NCI-H1417 (cell line): ENCODE measurements at regions not wholly inside any gene's neighbourhood (a gene's known extent, or its start where the extent isn't known, plus 50 kb on each side); places are given as distances from the start of the nearest gene placed in this dataset.
A peak's percentile ranks its signal among the peaks of the same experiment; 100 is the strongest.

Source experiments
- DNase-seq, 3 experiments: peaks; one replicate each; lab custom pipeline; 2025; lab: John Stamatoyannopoulos, UW

DNA sequence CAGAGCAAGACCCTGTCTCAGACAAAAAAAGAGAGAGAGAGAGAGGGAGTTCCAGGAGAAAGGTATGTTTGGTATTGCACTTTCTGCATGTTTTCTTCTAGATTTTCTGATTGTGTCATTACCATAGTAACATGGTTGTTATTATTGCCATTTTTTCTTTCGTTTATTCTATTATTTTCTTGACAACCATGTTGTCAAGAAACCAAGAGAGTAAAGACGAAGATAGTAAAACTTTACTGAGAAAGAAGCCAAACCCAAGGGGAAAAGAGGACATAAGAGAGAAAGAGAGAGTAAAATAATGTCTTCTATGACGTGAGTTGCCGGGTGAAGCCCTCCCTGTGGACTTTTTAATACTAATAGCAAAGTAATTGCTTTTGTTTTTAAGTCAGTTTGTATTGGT, 1186.0 kb upstream of the SEL1L start:
- no peak for DNase-seq

DNA sequence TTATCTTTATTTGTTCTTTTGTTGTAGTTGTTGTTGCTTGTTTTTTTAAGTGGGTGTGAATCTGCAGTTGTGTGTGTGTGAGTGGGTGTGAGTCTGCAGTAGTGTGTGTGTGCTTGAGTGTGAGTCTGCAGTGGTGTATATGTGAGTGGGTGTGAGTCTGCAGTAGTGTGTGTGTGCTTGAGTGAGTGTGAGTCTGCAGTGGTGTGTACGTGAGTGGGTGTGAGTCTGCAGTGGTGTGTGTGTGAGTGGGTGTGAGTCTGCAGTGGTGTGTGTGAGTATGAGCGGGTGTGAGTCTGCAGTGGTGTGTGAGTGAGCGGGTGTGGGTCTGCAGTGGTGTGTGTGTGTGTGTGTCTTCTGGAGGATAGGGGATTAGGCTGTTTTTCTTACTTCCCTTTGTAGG, 1186.8 kb upstream of the SEL1L start:
- no peak for DNase-seq

- no peak for DNase-seq
Measured at GRCh38 chr14:82720946-82721345, 1187.3 kb upstream of the SEL1L start.

DNA sequence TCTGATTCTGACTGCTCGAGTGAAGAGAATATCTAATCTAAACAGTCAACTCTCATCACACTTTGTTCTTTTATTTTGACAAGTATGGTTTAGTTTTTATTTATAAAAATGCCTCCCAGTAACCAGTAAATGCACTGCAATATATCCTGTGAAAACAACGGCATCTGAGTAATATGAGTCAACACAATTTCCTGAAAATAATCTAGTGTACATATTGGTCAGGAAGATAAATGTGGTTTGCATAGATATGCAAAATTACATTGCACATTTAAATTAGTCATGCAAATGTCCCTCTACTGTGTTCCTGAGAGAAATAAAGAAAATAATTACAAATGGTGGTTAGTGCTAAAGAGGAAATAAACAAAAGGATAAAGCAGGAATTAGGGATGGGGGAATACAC, 1190.7 kb upstream of the SEL1L start:
- DNase-seq: no peak

- DNase-seq: no peak
Measured at GRCh38 chr14:82725213-82725612, 1191.6 kb upstream of the SEL1L start.

DNA sequence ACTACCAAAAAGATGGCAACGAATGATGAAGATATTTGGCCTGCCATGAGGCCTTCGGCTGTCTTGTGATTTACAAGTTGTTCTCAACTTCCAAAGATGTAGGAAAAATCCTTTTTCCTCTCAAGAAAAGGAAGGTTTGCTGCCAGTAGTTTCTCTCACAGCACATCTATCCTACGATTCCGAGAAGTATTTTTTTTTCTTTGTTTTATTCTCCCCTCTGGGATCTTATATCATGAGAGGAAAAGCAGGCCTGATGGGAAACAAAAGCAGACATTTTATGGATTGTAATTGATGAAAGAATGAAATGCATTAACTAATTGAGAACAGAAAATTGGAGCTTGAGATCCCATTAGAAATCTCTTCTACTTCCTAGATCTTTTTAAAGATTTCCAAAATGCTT, 1197.9 kb upstream of the SEL1L start:
- no peak for DNase-seq

GRCh38 chr14:82740547-82740946, 1206.9 kb upstream of the SEL1L start:
- DNase-seq: no peak

DNA sequence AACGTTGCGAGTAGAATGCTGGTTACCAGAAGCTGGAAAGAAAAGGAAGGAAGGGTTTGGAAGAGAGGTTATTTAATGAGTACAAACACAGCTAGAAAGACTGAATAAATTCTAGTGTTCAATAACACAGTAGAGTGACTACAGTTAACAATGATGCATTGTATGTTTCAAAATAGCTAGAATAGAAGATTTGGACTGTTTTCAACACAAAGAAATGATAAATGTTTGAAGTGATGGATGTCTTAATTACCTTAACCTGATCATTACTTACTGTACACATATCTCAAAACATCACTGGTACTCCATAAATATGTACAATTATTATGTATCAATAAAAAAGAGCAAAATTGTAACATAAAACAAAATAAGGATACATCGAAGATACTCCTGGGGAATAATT, 1221.8 kb upstream of the SEL1L start:
- no peak for DNase-seq

GRCh38 chr14:82755923-82756322, 1222.3 kb upstream of the SEL1L start:
- DNase-seq: no peak

GRCh38 chr14:82757776-82758175, 1224.1 kb upstream of the SEL1L start:
- DNase-seq: peak in 1 of 3 experiments; percentile 58

- no peak for DNase-seq
Measured at GRCh38 chr14:82759656-82760055, 1226.0 kb upstream of the SEL1L start.

GRCh38 chr14:82766123-82766522, 1232.5 kb upstream of the SEL1L start:
- DNase-seq: no peak

GRCh38 chr14:82766996-82767395, 1233.3 kb upstream of the SEL1L start:
- DNase-seq: no peak

- DNase-seq: no peak
Measured at GRCh38 chr14:82776958-82777357, 1243.3 kb upstream of the SEL1L start.

DNA sequence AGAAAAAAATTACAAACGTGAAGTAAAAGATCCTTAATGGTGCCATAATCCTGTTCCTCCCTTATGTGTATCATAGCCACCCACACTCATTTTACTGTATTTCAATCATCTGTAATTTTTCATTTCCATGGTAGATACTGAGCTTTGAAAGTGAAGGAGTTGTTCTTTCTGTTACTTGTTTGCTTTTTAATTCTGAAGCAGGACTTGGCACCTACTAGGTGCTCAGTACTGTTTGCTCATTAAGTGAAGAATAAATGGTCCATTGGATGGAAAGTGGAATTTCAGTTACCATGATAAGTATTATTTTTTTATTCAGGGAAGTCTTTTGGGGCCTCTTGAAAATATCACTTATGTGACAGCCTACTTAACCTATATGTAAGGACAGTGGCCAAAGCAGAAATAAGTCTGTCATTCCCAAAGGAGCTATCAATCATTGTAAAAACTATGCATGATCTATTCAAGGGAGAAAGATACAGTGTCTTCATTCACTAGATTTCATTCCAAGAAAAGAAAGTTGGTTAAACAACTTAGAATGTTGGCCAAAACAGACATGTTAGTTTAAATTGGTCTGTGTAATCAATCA, 1244.4 kb upstream of the SEL1L start:
- DNase-seq: no peak

- no peak for DNase-seq
Measured at GRCh38 chr14:82778601-82779000, 1244.9 kb upstream of the SEL1L start.

GRCh38 chr14:82779301-82779700, 1245.6 kb upstream of the SEL1L start:
- no peak for DNase-seq

- no peak for DNase-seq
Measured at GRCh38 chr14:82785756-82786482, 1252.3 kb upstream of the SEL1L start.

DNA sequence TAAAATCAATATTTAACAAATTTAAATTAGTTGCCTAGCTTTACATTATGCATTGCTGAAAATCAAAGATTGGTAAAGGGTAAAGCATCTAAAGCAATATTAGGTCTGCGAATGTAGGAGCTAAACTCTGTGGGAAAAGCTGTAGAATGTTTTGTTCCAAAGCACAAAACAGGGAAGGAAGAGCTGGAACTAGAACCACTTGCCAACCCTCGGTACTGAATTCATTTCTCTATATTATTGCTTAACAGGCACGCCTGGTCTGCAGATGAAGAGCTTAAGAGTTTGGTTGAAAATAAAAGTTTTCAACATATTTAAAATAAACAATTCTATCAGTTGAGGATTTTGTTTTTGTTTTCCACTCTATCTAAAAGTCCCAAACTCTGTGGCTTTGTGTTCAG, 1252.8 kb upstream of the SEL1L start:
- DNase-seq: no peak

- no peak for DNase-seq
Measured at GRCh38 chr14:82796086-82796485, 1262.4 kb upstream of the SEL1L start.

DNA sequence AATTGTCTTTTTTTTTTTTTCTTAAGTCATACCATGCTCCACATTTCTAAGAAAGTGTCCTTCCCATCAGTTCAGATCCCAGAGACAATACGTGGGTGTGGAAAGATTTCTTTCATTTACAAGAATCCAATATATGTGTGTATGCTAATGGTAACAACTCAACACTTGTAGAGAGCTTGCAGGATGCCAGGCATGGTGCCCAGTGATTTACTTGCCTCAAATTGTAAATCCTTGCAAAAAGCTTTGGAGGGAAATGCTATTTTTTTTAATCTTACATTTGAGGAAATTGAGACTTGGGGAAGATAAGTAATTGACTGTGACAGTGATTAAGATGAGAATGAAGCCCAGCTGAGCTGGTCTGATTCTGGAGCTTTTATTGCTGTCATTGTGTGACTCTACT, 1264.6 kb upstream of the SEL1L start:
- DNase-seq: no peak

- DNase-seq: no peak
Measured at GRCh38 chr14:82805892-82806825, 1272.5 kb upstream of the SEL1L start.

DNA sequence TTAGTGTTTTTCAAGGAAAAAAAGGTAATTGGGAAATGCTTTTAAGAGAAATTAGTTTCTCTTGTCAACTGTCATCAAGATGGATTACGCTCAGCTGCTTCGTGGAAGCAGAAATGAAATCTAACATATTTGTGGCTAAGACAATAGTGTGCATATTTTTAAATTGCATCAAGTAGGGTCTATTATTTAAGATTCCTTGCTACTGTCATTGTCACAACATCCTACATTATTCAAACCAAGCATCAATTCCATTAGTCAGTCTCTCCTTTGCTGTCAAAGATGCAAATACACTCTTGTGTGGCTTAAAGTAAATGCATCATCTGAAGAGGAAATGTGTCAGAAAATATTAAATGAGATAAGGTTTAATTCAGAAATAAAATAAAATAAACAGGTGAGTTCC, 1277.6 kb upstream of the SEL1L start:
- no peak for DNase-seq
